ENCODE measurements at regions not wholly inside any gene's neighbourhood (a gene's known extent, or its start where the extent isn't known, plus 50 kb on each side); places are given as distances from the start of the nearest gene placed in this dataset.
"Not testable (repeated sequence)": the region's sequence is repeated elsewhere in the genome, so short reads cannot be mapped to it uniquely, and the experiment has no call there.

DNA sequence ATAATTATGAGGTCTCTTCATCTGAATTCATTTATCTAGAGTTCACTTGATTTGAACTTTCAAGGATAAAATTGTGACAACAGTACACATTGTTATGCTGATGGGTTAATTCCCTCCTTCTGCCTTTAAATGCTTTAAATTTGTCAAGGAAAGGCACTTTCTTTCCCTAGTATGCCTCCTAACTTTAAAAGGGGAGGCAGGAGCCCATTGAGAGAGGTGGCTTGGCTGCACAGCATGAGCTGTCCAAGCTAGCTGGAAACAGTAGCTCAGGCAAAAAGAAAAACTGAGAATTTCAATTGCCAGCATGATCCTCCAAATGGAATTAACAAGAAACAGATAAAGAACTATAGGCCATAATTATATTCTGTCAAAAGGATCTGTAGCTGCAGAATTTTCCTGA is 243.3 kb upstream of the GRIK2 start:
- no peak overlapping the region for H3K4me3 ChIP-seq (ENCODE audit: insufficient read depth in 1 of 2, low read depth in 1 of 2, low read length in 2 of 2)
- no peak overlapping the region for H3K4me2 ChIP-seq (ENCODE audit: low read length, poor library complexity, severe bottlenecking)
- no peak overlapping the region for H2AFZ ChIP-seq (ENCODE audit: low read depth, low read length)
- H2BK120ac ChIP-seq (ENCODE audit: low read depth, low read length), result no peak overlapping the region
- no peak overlapping the region for H3K9ac ChIP-seq (ENCODE audit: low read length)
- no peak overlapping the region for H3K14ac ChIP-seq (ENCODE audit: low read length in 2 of 2)
- H3K27me3 ChIP-seq (ENCODE audit: control insufficient read depth in 1 of 2, insufficient read depth in 1 of 2, low read length in 2 of 2), result no peaks in the 10 kb centered on the region
- H3K23ac ChIP-seq (ENCODE audit: low read length in 2 of 2), result no peak overlapping the region
- H3K79me1 ChIP-seq (replicated peaks; ENCODE audit: low read length, poor library complexity, severe bottlenecking), result no peaks in the 10 kb centered on the region
- no peak overlapping the region for H2BK15ac ChIP-seq (ENCODE audit: low read depth, poor library complexity, severe bottlenecking)
- peaks cover 4% of the 10 kb centered on the region for H3K9me3 ChIP-seq (ENCODE audit: control insufficient read depth, low read length)
- DNase-seq, result no peak
- no peak overlapping the region for H3K27ac ChIP-seq (ENCODE audit: low read length, poor library complexity, severe bottlenecking)
- no peak overlapping the region for H2BK12ac ChIP-seq (ENCODE audit: low read length in 2 of 2)
- no peak overlapping the region for H3K4ac ChIP-seq (ENCODE audit: low read depth in 1 of 2, low read length in 2 of 2)
- H2BK5ac ChIP-seq (ENCODE audit: low read depth, low read length, poor library complexity, severe bottlenecking), result no peak overlapping the region
- no peak overlapping the region for H4K91ac ChIP-seq (ENCODE audit: low read length)
- H3K36me3 ChIP-seq (ENCODE audit: control insufficient read depth in 1 of 2, insufficient read depth in 2 of 2, low read depth in 1 of 2, low read length in 2 of 2), result no peaks in the 10 kb centered on the region
- H3K18ac ChIP-seq (ENCODE audit: low read depth in 1 of 2, low read length in 2 of 2), result no peak overlapping the region
- no peaks in the 10 kb centered on the region for H3K4me1 ChIP-seq (ENCODE audit: control insufficient read depth, insufficient read depth, low read depth, low read length)
- no peak overlapping the region for H4K8ac ChIP-seq (ENCODE audit: low read length)
- no peak overlapping the region for H2AK5ac ChIP-seq (ENCODE audit: low read length, severe bottlenecking)

DNA sequence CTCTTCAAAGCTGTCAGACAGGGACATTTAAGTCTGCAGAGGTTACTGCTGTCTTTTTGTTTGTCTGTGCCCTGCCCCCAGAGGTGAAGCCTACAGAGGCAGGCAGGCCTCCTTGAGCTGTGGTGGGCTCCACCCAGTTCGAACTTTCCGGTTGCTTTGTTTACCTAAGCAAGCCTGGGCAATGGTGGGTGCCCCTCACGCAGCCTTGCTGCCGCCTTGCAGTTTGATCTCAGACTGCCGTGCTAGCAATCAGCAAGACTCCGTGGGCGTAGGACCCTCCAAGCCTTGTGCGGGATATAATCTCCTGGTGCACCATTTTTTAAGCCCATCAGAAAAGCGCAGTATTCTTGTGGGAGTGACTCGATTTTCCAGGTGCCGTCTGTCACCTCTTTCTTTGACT is 235.9 kb upstream of the GRIK2 start:
- not testable (repeated sequence) for H2AK5ac ChIP-seq (ENCODE audit: low read length, severe bottlenecking); H3K9me3 ChIP-seq (ENCODE audit: control insufficient read depth, low read length); H2BK5ac ChIP-seq (ENCODE audit: low read depth, low read length, poor library complexity, severe bottlenecking); H3K23ac ChIP-seq (ENCODE audit: low read length in 2 of 2); H3K18ac ChIP-seq (ENCODE audit: low read depth in 1 of 2, low read length in 2 of 2); H3K27ac ChIP-seq (ENCODE audit: low read length, poor library complexity, severe bottlenecking); H2BK15ac ChIP-seq (ENCODE audit: low read depth, poor library complexity, severe bottlenecking); H4K91ac ChIP-seq (ENCODE audit: low read length); H2BK120ac ChIP-seq (ENCODE audit: low read depth, low read length); H3K9ac ChIP-seq (ENCODE audit: low read length); H2AFZ ChIP-seq (ENCODE audit: low read depth, low read length); H3K27me3 ChIP-seq (ENCODE audit: control insufficient read depth in 1 of 2, insufficient read depth in 1 of 2, low read length in 2 of 2); H3K14ac ChIP-seq (ENCODE audit: low read length in 2 of 2); H3K4ac ChIP-seq (ENCODE audit: low read depth in 1 of 2, low read length in 2 of 2); H3K36me3 ChIP-seq (ENCODE audit: control insufficient read depth in 1 of 2, insufficient read depth in 2 of 2, low read depth in 1 of 2, low read length in 2 of 2); DNase-seq; H3K79me1 ChIP-seq (replicated peaks; ENCODE audit: low read length, poor library complexity, severe bottlenecking); H3K4me2 ChIP-seq (ENCODE audit: low read length, poor library complexity, severe bottlenecking); H4K8ac ChIP-seq (ENCODE audit: low read length); H3K4me1 ChIP-seq (ENCODE audit: control insufficient read depth, insufficient read depth, low read depth, low read length); H3K4me3 ChIP-seq (ENCODE audit: insufficient read depth in 1 of 2, low read depth in 1 of 2, low read length in 2 of 2); H2BK12ac ChIP-seq (ENCODE audit: low read length in 2 of 2)
- WGBS, result 94% methylated on average over 11 of the region's 11 CpGs

DNA sequence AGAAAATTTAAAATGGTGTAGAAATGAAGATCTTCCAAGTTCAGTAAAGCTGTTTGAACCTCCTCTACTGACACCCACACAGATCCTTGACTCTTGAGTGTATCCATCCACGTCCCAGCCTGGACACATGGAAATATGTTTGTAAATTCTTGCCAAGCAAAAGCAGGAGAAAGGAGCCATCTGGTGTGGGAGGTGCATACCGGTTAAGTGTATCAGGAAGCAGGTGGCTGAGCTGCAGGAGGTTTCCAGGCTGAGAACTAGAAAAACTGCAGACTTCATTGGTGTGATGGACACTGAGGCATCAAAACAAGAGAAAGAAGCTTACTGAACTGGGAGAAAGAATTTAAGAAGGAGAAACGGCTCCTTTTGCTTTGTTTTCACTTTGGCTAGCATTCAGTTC is 229.9 kb upstream of the GRIK2 start:
- Histone ChIP-seq H2BK120ac (ENCODE audit: low read depth, low read length) (no peak overlapping the region), H4K91ac (ENCODE audit: low read length) (no peak overlapping the region), H3K27ac (ENCODE audit: low read length, poor library complexity, severe bottlenecking) (no peak overlapping the region), H3K79me1 (replicated peaks; ENCODE audit: low read length, poor library complexity, severe bottlenecking) (no peaks in the 10 kb centered on the region), H3K9ac (ENCODE audit: low read length) (no peak overlapping the region), H3K18ac (ENCODE audit: low read depth in 1 of 2, low read length in 2 of 2) (no peak overlapping the region), H3K14ac (ENCODE audit: low read length in 2 of 2) (no peak overlapping the region), H4K8ac (ENCODE audit: low read length) (no peak overlapping the region), H3K4me1 (ENCODE audit: control insufficient read depth, insufficient read depth, low read depth, low read length) (no peaks in the 10 kb centered on the region), H2BK15ac (ENCODE audit: low read depth, poor library complexity, severe bottlenecking) (no peak overlapping the region), H3K36me3 (ENCODE audit: control insufficient read depth in 1 of 2, insufficient read depth in 2 of 2, low read depth in 1 of 2, low read length in 2 of 2) (no peaks in the 10 kb centered on the region), H2BK5ac (ENCODE audit: low read depth, low read length, poor library complexity, severe bottlenecking) (no peak overlapping the region), H3K4me3 (ENCODE audit: insufficient read depth in 1 of 2, low read depth in 1 of 2, low read length in 2 of 2) (no peak overlapping the region), H2AK5ac (ENCODE audit: low read length, severe bottlenecking) (no peak overlapping the region), H3K23ac (ENCODE audit: low read length in 2 of 2) (no peak overlapping the region), H2AFZ (ENCODE audit: low read depth, low read length) (no peak overlapping the region), H2BK12ac (ENCODE audit: low read length in 2 of 2) (no peak overlapping the region), H3K4me2 (ENCODE audit: low read length, poor library complexity, severe bottlenecking) (no peak overlapping the region), H3K27me3 (ENCODE audit: control insufficient read depth in 1 of 2, insufficient read depth in 1 of 2, low read length in 2 of 2) (no peaks in the 10 kb centered on the region), H3K4ac (ENCODE audit: low read depth in 1 of 2, low read length in 2 of 2) (no peak overlapping the region), H3K9me3 (ENCODE audit: control insufficient read depth, low read length) (peaks cover 6% of the 10 kb centered on the region)
- WGBS, result 45% methylated on average over 3 of the region's 3 CpGs
- DNase-seq, result no peak

DNA sequence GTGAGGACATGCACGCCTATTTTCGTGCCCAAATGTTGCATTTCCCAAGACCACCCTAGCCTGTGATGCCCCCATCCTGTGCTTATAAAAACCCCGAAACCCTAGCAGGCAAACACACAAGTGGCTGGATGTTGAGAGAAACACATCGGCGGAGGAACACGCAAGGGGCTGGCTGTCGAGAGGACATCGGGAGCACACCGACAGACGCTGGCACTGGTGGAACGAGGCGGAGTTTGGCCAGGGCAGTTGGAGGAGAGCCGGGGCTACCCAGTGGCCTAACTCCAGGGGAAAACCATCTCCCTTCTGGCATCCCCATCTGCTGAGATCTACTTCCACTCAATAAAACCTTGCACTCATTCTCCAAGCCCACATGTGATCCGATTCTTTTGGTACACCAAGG is 225.9 kb upstream of the GRIK2 start:
- H3K23ac ChIP-seq (ENCODE audit: low read length in 2 of 2), result no peak overlapping the region
- no peaks in the 10 kb centered on the region for H3K27me3 ChIP-seq (ENCODE audit: control insufficient read depth in 1 of 2, insufficient read depth in 1 of 2, low read length in 2 of 2)
- H3K14ac ChIP-seq (ENCODE audit: low read length in 2 of 2), result no peak overlapping the region
- no peak overlapping the region for H3K18ac ChIP-seq (ENCODE audit: low read depth in 1 of 2, low read length in 2 of 2)
- H3K4ac ChIP-seq (ENCODE audit: low read depth in 1 of 2, low read length in 2 of 2), result no peak overlapping the region
- H3K4me2 ChIP-seq (ENCODE audit: low read length, poor library complexity, severe bottlenecking), result no peak overlapping the region
- no peak for DNase-seq
- H3K79me1 ChIP-seq (replicated peaks; ENCODE audit: low read length, poor library complexity, severe bottlenecking), result no peaks in the 10 kb centered on the region
- no peak overlapping the region for H2AK5ac ChIP-seq (ENCODE audit: low read length, severe bottlenecking)
- H2BK15ac ChIP-seq (ENCODE audit: low read depth, poor library complexity, severe bottlenecking), result no peak overlapping the region
- H3K4me3 ChIP-seq (ENCODE audit: insufficient read depth in 1 of 2, low read depth in 1 of 2, low read length in 2 of 2), result no peak overlapping the region
- H3K27ac ChIP-seq (ENCODE audit: low read length, poor library complexity, severe bottlenecking), result no peak overlapping the region
- H4K8ac ChIP-seq (ENCODE audit: low read length), result no peak overlapping the region
- H2BK12ac ChIP-seq (ENCODE audit: low read length in 2 of 2), result no peak overlapping the region
- H2AFZ ChIP-seq (ENCODE audit: low read depth, low read length), result no peak overlapping the region
- H2BK5ac ChIP-seq (ENCODE audit: low read depth, low read length, poor library complexity, severe bottlenecking), result no peak overlapping the region
- no peaks in the 10 kb centered on the region for H3K4me1 ChIP-seq (ENCODE audit: control insufficient read depth, insufficient read depth, low read depth, low read length)
- no peak overlapping the region for H4K91ac ChIP-seq (ENCODE audit: low read length)
- no peak overlapping the region for H3K9ac ChIP-seq (ENCODE audit: low read length)
- no peaks in the 10 kb centered on the region for H3K36me3 ChIP-seq (ENCODE audit: control insufficient read depth in 1 of 2, insufficient read depth in 2 of 2, low read depth in 1 of 2, low read length in 2 of 2)
- peaks cover 21% of the 10 kb centered on the region for H3K9me3 ChIP-seq (ENCODE audit: control insufficient read depth, low read length)
- 99% methylated on average over 14 of the region's 14 CpGs for WGBS
- no peak overlapping the region for H2BK120ac ChIP-seq (ENCODE audit: low read depth, low read length)

Data from mesenchymal stem cell (in vitro differentiated cells and primary cell).